ENCODE measurements at regions not wholly inside any gene's neighbourhood (a gene's known extent, or its start where the extent isn't known, plus 50 kb on each side); places are given as distances from the start of the nearest gene placed in this dataset.

- H2AFZ ChIP-seq (ENCODE audit: low read length), result no peak overlapping the region
- POLR2A ChIA-PET, result no interaction called here
- CTCF ChIA-PET (ENCODE audit: unreplicated experiment), result no interaction called here
- no peak for TF ChIP-seq EZH2phosphoT487 (IDR thresholded peaks at IDR 0.05; ENCODE audit: borderline replicate concordance, low read depth, low read length)
- H3K36me3 ChIP-seq (ENCODE audit: insufficient read depth, low read length), result no peaks in the 10 kb centered on the region
- BruUV-seq (replicated peaks), result no TSS peak
- no peak for DNase-seq (ENCODE audit: low spot score)
- H3K27ac ChIP-seq (ENCODE audit: low read depth, low read length, poor library complexity, severe bottlenecking), result no peak overlapping the region
- H4K20me1 ChIP-seq (ENCODE audit: insufficient read depth, low read length), result no peaks in the 10 kb centered on the region
- no peaks in the 10 kb centered on the region for H3K4me1 ChIP-seq (ENCODE audit: insufficient read depth, low read length, poor library complexity, severe bottlenecking)
- intact Hi-C loops (cut with micrococcal nuclease; ENCODE audit: unreplicated experiment), result no loop called here
- H3K9me3 ChIP-seq (ENCODE audit: low read length), result no peaks in the 10 kb centered on the region
- no peaks in the 10 kb centered on the region for H3K79me2 ChIP-seq (ENCODE audit: insufficient read depth, low read depth, low read length)
- no peak overlapping the region for H3K4me3 ChIP-seq (ENCODE audit: low read depth, low read length, poor library complexity, severe bottlenecking)
- no peaks in the 10 kb centered on the region for H3K9me2 ChIP-seq (ENCODE audit: insufficient read depth, low read length)
- no peak overlapping the region for H3K4me2 ChIP-seq (ENCODE audit: low read length)
These were observed 728.1 kb downstream of the OTOL1 start for GRCh38 chr3:162224746-162225145.

- ChIA-PET POLR2A (no interaction called here), CTCF (ENCODE audit: unreplicated experiment) (no interaction called here)
- Histone ChIP-seq H3K27ac (ENCODE audit: low read depth, low read length, poor library complexity, severe bottlenecking) (no peak overlapping the region), H3K79me2 (ENCODE audit: insufficient read depth, low read depth, low read length) (no peaks in the 10 kb centered on the region), H3K4me1 (ENCODE audit: insufficient read depth, low read length, poor library complexity, severe bottlenecking) (no peaks in the 10 kb centered on the region), H2AFZ (ENCODE audit: low read length) (no peak overlapping the region), H3K4me3 (ENCODE audit: low read depth, low read length, poor library complexity, severe bottlenecking) (no peak overlapping the region), H3K4me2 (ENCODE audit: low read length) (no peak overlapping the region), H3K9me2 (ENCODE audit: insufficient read depth, low read length) (no peaks in the 10 kb centered on the region), H3K9me3 (ENCODE audit: low read length) (no peaks in the 10 kb centered on the region), H4K20me1 (ENCODE audit: insufficient read depth, low read length) (no peaks in the 10 kb centered on the region), H3K36me3 (ENCODE audit: insufficient read depth, low read length) (no peaks in the 10 kb centered on the region)
- TF ChIP-seq, protein P1, sequence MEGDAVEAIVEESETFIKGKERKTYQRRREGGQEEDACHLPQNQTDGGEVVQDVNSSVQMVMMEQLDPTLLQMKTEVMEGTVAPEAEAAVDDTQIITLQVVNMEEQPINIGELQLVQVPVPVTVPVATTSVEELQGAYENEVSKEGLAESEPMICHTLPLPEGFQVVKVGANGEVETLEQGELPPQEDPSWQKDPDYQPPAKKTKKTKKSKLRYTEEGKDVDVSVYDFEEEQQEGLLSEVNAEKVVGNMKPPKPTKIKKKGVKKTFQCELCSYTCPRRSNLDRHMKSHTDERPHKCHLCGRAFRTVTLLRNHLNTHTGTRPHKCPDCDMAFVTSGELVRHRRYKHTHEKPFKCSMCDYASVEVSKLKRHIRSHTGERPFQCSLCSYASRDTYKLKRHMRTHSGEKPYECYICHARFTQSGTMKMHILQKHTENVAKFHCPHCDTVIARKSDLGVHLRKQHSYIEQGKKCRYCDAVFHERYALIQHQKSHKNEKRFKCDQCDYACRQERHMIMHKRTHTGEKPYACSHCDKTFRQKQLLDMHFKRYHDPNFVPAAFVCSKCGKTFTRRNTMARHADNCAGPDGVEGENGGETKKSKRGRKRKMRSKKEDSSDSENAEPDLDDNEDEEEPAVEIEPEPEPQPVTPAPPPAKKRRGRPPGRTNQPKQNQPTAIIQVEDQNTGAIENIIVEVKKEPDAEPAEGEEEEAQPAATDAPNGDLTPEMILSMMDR (conservative IDR thresholded peaks at IDR 0.05; ENCODE audit: low read length), result no peak
- no peak for TF ChIP-seq EZH2phosphoT487 (IDR thresholded peaks at IDR 0.05; ENCODE audit: borderline replicate concordance, low read depth, low read length)
- BruUV-seq (replicated peaks), result no TSS peak
- intact Hi-C loops (cut with micrococcal nuclease; ENCODE audit: unreplicated experiment), result no loop called here
- no peak for DNase-seq (ENCODE audit: low spot score)
These were observed 740.3 kb downstream of the OTOL1 start for GRCh38 chr3:162236949-162237348.

GRCh38 chr3:162250782-162251181 lies 754.2 kb downstream of the OTOL1 start:
- no peaks in the 10 kb centered on the region for H3K9me2 ChIP-seq (ENCODE audit: insufficient read depth, low read length)
- intact Hi-C loops (cut with micrococcal nuclease; ENCODE audit: unreplicated experiment), result no loop called here
- H2AFZ ChIP-seq (ENCODE audit: low read length), result no peak overlapping the region
- POLR2A ChIA-PET, result no interaction called here
- no peaks in the 10 kb centered on the region for H4K20me1 ChIP-seq (ENCODE audit: insufficient read depth, low read length)
- no peaks in the 10 kb centered on the region for H3K4me1 ChIP-seq (ENCODE audit: insufficient read depth, low read length, poor library complexity, severe bottlenecking)
- no peak for TF ChIP-seq EZH2phosphoT487 (IDR thresholded peaks at IDR 0.05; ENCODE audit: borderline replicate concordance, low read depth, low read length)
- TF ChIP-seq, protein P1 (conservative IDR thresholded peaks at IDR 0.05; ENCODE audit: low read length), result no peak
- no TSS peak for BruUV-seq (replicated peaks)
- no peak for DNase-seq (ENCODE audit: low spot score)
- H3K79me2 ChIP-seq (ENCODE audit: insufficient read depth, low read depth, low read length), result no peaks in the 10 kb centered on the region
- CTCF ChIA-PET (ENCODE audit: unreplicated experiment), result no interaction called here
- no peaks in the 10 kb centered on the region for H3K36me3 ChIP-seq (ENCODE audit: insufficient read depth, low read length)
- no peak overlapping the region for H3K27ac ChIP-seq (ENCODE audit: low read depth, low read length, poor library complexity, severe bottlenecking)
- H3K4me3 ChIP-seq (ENCODE audit: low read depth, low read length, poor library complexity, severe bottlenecking), result no peak overlapping the region
- no peak overlapping the region for H3K4me2 ChIP-seq (ENCODE audit: low read length)
- H3K9me3 ChIP-seq (ENCODE audit: low read length), result no peaks in the 10 kb centered on the region

All from OCI-LY7 (cell line).